Astrocyte (in vitro differentiated cells and primary cell): ENCODE measurements at regions not wholly inside any gene's neighbourhood (a gene's known extent, or its start where the extent isn't known, plus 50 kb on each side); places are given as distances from the start of the nearest gene placed in this dataset.

Experiments
- DNase-seq: peaks from one replicate; pipeline ENCODE4 v3.0.0-alpha.2; 2010; ENCODE audit warnings: low read depth
- FAIRE-seq: peaks from 2 replicates; lab custom pipeline; 2011; peaks lifted over from hg19 to GRCh38; lab: Jason Lieb, UNC
- H2AFZ ChIP-seq: 2 replicates; pipeline ENCODE4 v1.6.0; 2012; ENCODE audit warnings: low read depth, low read length, inconsistent platforms
- H3K27ac ChIP-seq: 2 replicates; pipeline ENCODE4 v1.5.1; 2011; ENCODE audit warnings: low read depth, low read length, inconsistent platforms
- H3K27me3 ChIP-seq: 2 replicates; pipeline ENCODE4 v1.6.0; 2011; ENCODE audit warnings: low read length, inconsistent platforms; ENCODE audit not compliant: insufficient read depth
- H3K36me3 ChIP-seq: 2 replicates; pipeline ENCODE4 v1.5.1; 2011; ENCODE audit warnings: low read length, inconsistent platforms; ENCODE audit not compliant: insufficient read depth
- H3K4me1 ChIP-seq: 2 replicates; pipeline ENCODE4 v1.5.1; 2011; ENCODE audit warnings: low read length, inconsistent platforms; ENCODE audit not compliant: insufficient read depth
- H3K4me2 ChIP-seq: 2 replicates; pipeline ENCODE4 v1.6.0; 2012; ENCODE audit warnings: low read length, inconsistent platforms
- H3K4me3 ChIP-seq: 2 replicates; pipeline ENCODE4 v1.5.1; 2011; ENCODE audit warnings: low read depth, mild to moderate bottlenecking, low read length, inconsistent platforms; ENCODE audit not compliant: insufficient read depth
- H3K79me2 ChIP-seq: 2 replicates; pipeline ENCODE4 v1.6.0; 2012; ENCODE audit warnings: mild to moderate bottlenecking, low read length, inconsistent platforms; ENCODE audit not compliant: insufficient read depth
- H3K9ac ChIP-seq: 2 replicates; pipeline ENCODE4 v1.6.0; 2012; ENCODE audit warnings: mild to moderate bottlenecking, low read length, inconsistent platforms
- H3K9me3 ChIP-seq: 2 replicates; pipeline ENCODE4 v1.5.1; 2012; ENCODE audit warnings: low read depth, mild to moderate bottlenecking, low read length, inconsistent platforms; ENCODE audit not compliant: insufficient read depth
- H4K20me1 ChIP-seq: 2 replicates; pipeline ENCODE4 v1.6.0; 2012; ENCODE audit warnings: low read length, inconsistent platforms; ENCODE audit not compliant: insufficient read depth
- H3K27ac Mint-ChIP-seq: one replicate; pipeline ENCODE4 v1.8.0; 2021; ENCODE audit warnings: mild to moderate bottlenecking, mixed read lengths; ENCODE audit not compliant: unreplicated experiment
- H3K27me3 Mint-ChIP-seq: one replicate; pipeline ENCODE4 v1.8.0; 2021; ENCODE audit warnings: low read depth, mixed read lengths; ENCODE audit not compliant: unreplicated experiment
- H3K36me3 Mint-ChIP-seq: one replicate; pipeline ENCODE4 v1.8.0; 2021; ENCODE audit warnings: low read depth, mixed read lengths; ENCODE audit not compliant: unreplicated experiment
- H3K4me1 Mint-ChIP-seq: one replicate; pipeline ENCODE4 v1.8.0; 2021; ENCODE audit warnings: low read depth, mixed read lengths; ENCODE audit not compliant: unreplicated experiment
- H3K4me3 Mint-ChIP-seq: one replicate; pipeline ENCODE4 v1.8.0; 2021; ENCODE audit warnings: mild to moderate bottlenecking, moderate library complexity, mixed read lengths; ENCODE audit not compliant: unreplicated experiment
- H3K9me3 Mint-ChIP-seq: one replicate; pipeline ENCODE4 v1.8.0; 2021; ENCODE audit warnings: mild to moderate bottlenecking, mixed read lengths; ENCODE audit not compliant: unreplicated experiment
- CTCF ChIP-seq: IDR thresholded peaks from 2 replicates; pipeline ENCODE4 v1.5.1; 2011; ENCODE audit warnings: low read depth, mild to moderate bottlenecking, inconsistent platforms, low read length, moderate library complexity; ENCODE audit not compliant: insufficient read depth
- EZH2 ChIP-seq: IDR thresholded peaks from 2 replicates; pipeline ENCODE4 v1.6.1; 2012; ENCODE audit warnings: mild to moderate bottlenecking, low read length, inconsistent platforms; ENCODE audit not compliant: insufficient read depth

GRCh38 chr12:114916541-114916940 is 232.6 kb upstream of the TBX3 start:
- no peaks in the 10 kb centered on the region for H3K9me3 Mint-ChIP-seq
- H3K27me3 Mint-ChIP-seq = no peaks in the 10 kb centered on the region
- H3K4me1 Mint-ChIP-seq = peaks cover 4% of the 10 kb centered on the region
- no peak for TF ChIP-seq CTCF
- no peak for TF ChIP-seq EZH2
- H3K4me3 Mint-ChIP-seq = no peak overlapping the region
- H3K79me2 ChIP-seq = no peaks in the 10 kb centered on the region
- no peaks in the 10 kb centered on the region for H3K36me3 ChIP-seq
- H3K4me3 ChIP-seq = no peak overlapping the region
- peak; percentile 11 for DNase-seq
- no peak overlapping the region for H3K9ac ChIP-seq
- no peaks in the 10 kb centered on the region for H3K9me3 ChIP-seq
- H4K20me1 ChIP-seq = no peaks in the 10 kb centered on the region
- H3K4me1 ChIP-seq = peaks cover 45% of the 10 kb centered on the region
- no peak overlapping the region for H3K4me2 ChIP-seq
- FAIRE-seq = no peak
- no peaks in the 10 kb centered on the region for H3K36me3 Mint-ChIP-seq
- H3K27me3 ChIP-seq = no peaks in the 10 kb centered on the region
- H3K27ac Mint-ChIP-seq = no peak overlapping the region
- no peak overlapping the region for H2AFZ ChIP-seq
- H3K27ac ChIP-seq = no peak overlapping the region

GRCh38 chr12:114916124-114916523 is 232.1 kb upstream of the TBX3 start:
- H3K27me3 Mint-ChIP-seq = peaks cover under 1% of the 10 kb centered on the region
- TF ChIP-seq CTCF (no peak), EZH2 (no peak)
- no peak overlapping the region for H3K4me3 Mint-ChIP-seq
- Histone ChIP-seq H3K4me3 (no peak overlapping the region), H4K20me1 (no peaks in the 10 kb centered on the region), H3K4me1 (peaks cover 45% of the 10 kb centered on the region), H3K9ac (no peak overlapping the region), H2AFZ (no peak overlapping the region), H3K36me3 (no peaks in the 10 kb centered on the region), H3K4me2 (no peak overlapping the region), H3K79me2 (no peaks in the 10 kb centered on the region), H3K27me3 (no peaks in the 10 kb centered on the region), H3K9me3 (no peaks in the 10 kb centered on the region), H3K27ac (no peak overlapping the region)
- no peak for FAIRE-seq
- DNase-seq = peak; percentile 62
- H3K4me1 Mint-ChIP-seq = peaks cover 4% of the 10 kb centered on the region
- H3K36me3 Mint-ChIP-seq = no peaks in the 10 kb centered on the region
- no peaks in the 10 kb centered on the region for H3K9me3 Mint-ChIP-seq
- H3K27ac Mint-ChIP-seq = no peak overlapping the region

- DNase-seq (peak; percentile 57), FAIRE-seq (no peak)
- Mint-ChIP-seq H3K4me1 (peaks cover 2% of the 10 kb centered on the region), H3K36me3 (no peaks in the 10 kb centered on the region), H3K9me3 (no peaks in the 10 kb centered on the region), H3K27ac (no peak overlapping the region), H3K4me3 (no peak overlapping the region), H3K27me3 (peaks cover 14% of the 10 kb centered on the region)
- no peaks in the 10 kb centered on the region for H3K79me2 ChIP-seq
- H4K20me1 ChIP-seq = no peaks in the 10 kb centered on the region
- TF ChIP-seq EZH2 (no peak), CTCF (no peak)
- H3K4me2 ChIP-seq = peak overlapping the region; percentile 31
- H3K36me3 ChIP-seq = no peaks in the 10 kb centered on the region
- no peak overlapping the region for H3K4me3 ChIP-seq
- peak overlapping the region; percentile 2 for H3K9ac ChIP-seq
- H3K27ac ChIP-seq = peak overlapping the region; percentile 8
- H2AFZ ChIP-seq = no peak overlapping the region
- no peaks in the 10 kb centered on the region for H3K27me3 ChIP-seq
- peaks cover 37% of the 10 kb centered on the region for H3K4me1 ChIP-seq
- no peaks in the 10 kb centered on the region for H3K9me3 ChIP-seq
Measured at GRCh38 chr12:114913871-114914801, 230.2 kb upstream of the TBX3 start.
